ENCODE measurements at regions not wholly inside any gene's neighbourhood (a gene's known extent, or its start where the extent isn't known, plus 50 kb on each side); places are given as distances from the start of the nearest gene placed in this dataset.

GRCh38 chr20:51310216-51310615, 232.3 kb downstream of the NFATC2 start:
- Histone ChIP-seq H3K27me3 (ENCODE audit: control insufficient read depth, insufficient read depth, low read length) (no peaks in the 10 kb centered on the region), H3K9me3 (ENCODE audit: control insufficient read depth in 2 of 3, insufficient read depth in 1 of 3, low read length in 3 of 3) (peaks cover 0 to under 1% (median 0%) of the 10 kb centered on the region in 3 donors), H3K4me3 (ENCODE audit: low read length in 3 of 3) (no peak overlapping the region), H3K36me3 (ENCODE audit: control insufficient read depth in 2 of 3, insufficient read depth in 3 of 3, low read length in 3 of 3) (no peaks in the 10 kb centered on the region), H3K4me1 (ENCODE audit: control insufficient read depth in 2 of 3, insufficient read depth in 2 of 3, low read depth in 1 of 3, low read length in 3 of 3) (peaks cover 0 to 3% (median 0%) of the 10 kb centered on the region in 3 donors), H3K9ac (ENCODE audit: low read length in 3 of 3) (no peak overlapping the region), H3K27ac (ENCODE audit: low read depth in 2 of 2, low read length in 2 of 2) (no peak overlapping the region)
- DNase-seq = no peak
- intact Hi-C loops (cut with DNase I) = no loop called here
- no peak for TF ChIP-seq CTCF (IDR thresholded peaks at IDR 0.05; ENCODE audit: borderline replicate concordance, extremely low read depth, insufficient read depth)
- FAIRE-seq = no peak

GRCh38 chr20:51309128-51309527, 233.4 kb downstream of the NFATC2 start:
- intact Hi-C loops (cut with DNase I) = loop anchor here (5.0 kb wide), 1 partner anchor 322 kb away; no protein-coding TSS in a partner anchor
- no peaks in the 10 kb centered on the region for H3K27me3 ChIP-seq (ENCODE audit: control insufficient read depth, insufficient read depth, low read length)
- DNase-seq = no peak
- H3K4me3 ChIP-seq (ENCODE audit: low read length in 3 of 3) = no peak overlapping the region
- H3K9me3 ChIP-seq (ENCODE audit: control insufficient read depth in 2 of 3, insufficient read depth in 1 of 3, low read length in 3 of 3) = peaks cover 0 to 3% (median 0%) of the 10 kb centered on the region in 3 donors
- no peak for FAIRE-seq
- H3K36me3 ChIP-seq (ENCODE audit: control insufficient read depth in 2 of 3, insufficient read depth in 3 of 3, low read length in 3 of 3) = no peaks in the 10 kb centered on the region
- no peak overlapping the region for H3K27ac ChIP-seq (ENCODE audit: low read depth in 2 of 2, low read length in 2 of 2)
- no peak overlapping the region for H3K9ac ChIP-seq (ENCODE audit: low read length in 3 of 3)
- peaks cover 0 to 3% (median 0%) of the 10 kb centered on the region in 3 donors for H3K4me1 ChIP-seq (ENCODE audit: control insufficient read depth in 2 of 3, insufficient read depth in 2 of 3, low read depth in 1 of 3, low read length in 3 of 3)
- TF ChIP-seq CTCF (IDR thresholded peaks at IDR 0.05; ENCODE audit: borderline replicate concordance, extremely low read depth, insufficient read depth) = no peak

DNA sequence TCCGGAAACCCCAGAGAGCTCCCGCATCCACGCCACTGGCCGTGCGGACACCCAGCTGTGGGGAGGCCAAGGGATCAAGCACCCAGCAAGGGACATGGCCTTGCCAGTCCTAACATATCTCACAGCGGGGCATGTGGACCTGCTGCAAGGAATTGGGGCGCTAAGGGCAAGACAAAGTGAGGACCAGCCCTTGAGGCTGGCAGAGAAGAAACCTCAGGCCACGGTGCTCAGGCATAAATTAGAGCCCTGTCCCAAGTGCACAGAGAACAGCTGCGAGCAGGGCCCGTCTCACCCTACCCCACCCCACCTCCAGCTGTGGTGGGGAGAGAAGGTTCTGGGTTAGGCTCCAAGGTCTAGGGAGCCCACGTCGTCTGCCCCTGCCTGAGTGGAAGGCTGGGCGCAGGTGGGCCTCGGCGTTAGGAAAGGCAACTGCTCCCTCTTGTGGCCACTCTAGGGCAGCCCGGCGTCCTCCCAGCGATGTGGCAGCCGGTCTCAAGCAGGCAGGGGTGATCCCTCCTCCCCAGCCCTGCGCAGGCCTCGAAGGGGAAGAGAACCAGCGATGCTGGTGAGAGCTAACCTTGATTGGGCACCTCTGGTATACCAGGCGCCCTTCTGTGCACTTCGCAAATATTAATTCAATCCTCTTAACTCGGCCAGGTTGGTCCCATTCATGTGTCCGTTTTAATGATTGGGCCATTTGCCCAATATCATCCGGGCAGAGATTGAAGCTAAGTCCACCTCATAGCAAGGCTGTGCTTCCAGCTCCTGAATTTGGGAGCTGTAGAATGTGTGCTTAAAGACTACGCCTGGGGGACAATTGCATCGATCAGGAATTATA, 235.8 kb downstream of the NFATC2 start:
- Histone ChIP-seq H3K27ac (ENCODE audit: low read depth in 2 of 2, low read length in 2 of 2) (no peak overlapping the region), H3K4me1 (ENCODE audit: control insufficient read depth in 2 of 3, insufficient read depth in 2 of 3, low read depth in 1 of 3, low read length in 3 of 3) (peaks cover 0 to 3% (median 0%) of the 10 kb centered on the region in 3 donors), H3K9ac (ENCODE audit: low read length in 3 of 3) (no peak overlapping the region), H3K36me3 (ENCODE audit: control insufficient read depth in 2 of 3, insufficient read depth in 3 of 3, low read length in 3 of 3) (no peaks in the 10 kb centered on the region), H3K9me3 (ENCODE audit: control insufficient read depth in 2 of 3, insufficient read depth in 1 of 3, low read length in 3 of 3) (peaks cover 0 to 4% (median 0%) of the 10 kb centered on the region in 3 donors), H3K4me3 (ENCODE audit: low read length in 3 of 3) (no peak overlapping the region), H3K27me3 (ENCODE audit: control insufficient read depth, insufficient read depth, low read length) (no peaks in the 10 kb centered on the region)
- intact Hi-C loops (cut with DNase I) = loop anchor here (5.0 kb wide), 1 partner anchor 319 kb away; no protein-coding TSS in a partner anchor
- FAIRE-seq (no peak), DNase-seq (peak; percentile 79 to 86 (median 84))
- peak; percentile 85 for TF ChIP-seq CTCF (IDR thresholded peaks at IDR 0.05; ENCODE audit: borderline replicate concordance, extremely low read depth, insufficient read depth)
